Activated T-helper 1 cell treated with anti-CD3 and anti-CD28 coated beads, Interleukin-12 subunit alpha, Interleukin-12 subunit beta, Interleukin-2, Interleukin-4 antibody, amounts not matched to agents 30 ng/mL and 10 ng/mL and 1 ng/mL, durations not matched to agents 14 hours and 24 hours and 36 hours (primary cell): ENCODE measurements at regions not wholly inside any gene's neighbourhood (a gene's known extent, or its start where the extent isn't known, plus 50 kb on each side); places are given as distances from the start of the nearest gene placed in this dataset.
"Not testable (repeated sequence)": the region's sequence is repeated elsewhere in the genome, so short reads cannot be mapped to it uniquely, and the experiment has no call there.

Experiments used
- DNase-seq: peaks from one replicate; pipeline ENCODE4 v3.0.0; 2021; ENCODE audit warnings: low spot score
- H3K27ac Mint-ChIP-seq: one replicate; pipeline ENCODE4 v1.8.0; 2021; ENCODE audit warnings: mild to moderate bottlenecking, mixed read lengths
- H3K27me3 Mint-ChIP-seq: one replicate; pipeline ENCODE4 v1.8.0; 2022; ENCODE audit warnings: mild to moderate bottlenecking, moderate library complexity, mixed read lengths; ENCODE audit not compliant: insufficient read depth
- H3K36me3 Mint-ChIP-seq: one replicate; pipeline ENCODE4 v1.8.0; 2021; ENCODE audit warnings: low read depth, mixed read lengths
- H3K4me1 Mint-ChIP-seq: one replicate; pipeline ENCODE4 v1.8.0; 2021; ENCODE audit warnings: low read depth, mixed read lengths
- H3K4me3 Mint-ChIP-seq: one replicate; pipeline ENCODE4 v1.8.0; 2021; ENCODE audit warnings: mild to moderate bottlenecking, moderate library complexity, mixed read lengths
- H3K9me3 Mint-ChIP-seq: one replicate; pipeline ENCODE4 v1.8.0; 2021; ENCODE audit warnings: mixed read lengths
- intact Hi-C: fragments of 100-400 bp; cut with micrococcal nuclease; formaldehyde crosslinking; loops from one replicate; pipeline ENCODE4 v1.15.1; 2024

DNA sequence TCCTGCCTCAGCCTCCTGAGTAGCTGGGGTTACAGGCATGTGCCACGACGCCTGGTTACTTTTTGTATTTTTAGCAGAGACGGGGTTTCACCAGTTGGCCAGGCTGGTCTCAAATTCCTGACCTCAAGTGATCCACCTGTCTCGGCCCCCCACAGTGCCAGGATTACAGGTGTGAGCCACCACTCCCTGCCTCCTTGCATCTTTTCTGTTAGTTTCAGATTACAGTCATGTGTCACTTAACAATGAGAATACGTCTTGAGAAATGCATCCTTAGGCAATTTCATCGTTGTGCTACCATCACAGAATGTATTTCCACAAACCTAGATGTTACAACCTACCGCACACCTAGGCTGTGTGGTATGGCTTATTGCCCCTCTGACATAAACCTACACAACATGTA, 180.4 kb downstream of the TM9SF2 start:
- Mint-ChIP-seq H3K27me3 (peaks cover 1% of the 10 kb centered on the region), H3K27ac (no peak overlapping the region), H3K4me1 (no peaks in the 10 kb centered on the region), H3K4me3 (no peak overlapping the region), H3K9me3 (no peaks in the 10 kb centered on the region), H3K36me3 (no peaks in the 10 kb centered on the region)
- intact Hi-C loops = no loop called here
- DNase-seq = no peak

DNA sequence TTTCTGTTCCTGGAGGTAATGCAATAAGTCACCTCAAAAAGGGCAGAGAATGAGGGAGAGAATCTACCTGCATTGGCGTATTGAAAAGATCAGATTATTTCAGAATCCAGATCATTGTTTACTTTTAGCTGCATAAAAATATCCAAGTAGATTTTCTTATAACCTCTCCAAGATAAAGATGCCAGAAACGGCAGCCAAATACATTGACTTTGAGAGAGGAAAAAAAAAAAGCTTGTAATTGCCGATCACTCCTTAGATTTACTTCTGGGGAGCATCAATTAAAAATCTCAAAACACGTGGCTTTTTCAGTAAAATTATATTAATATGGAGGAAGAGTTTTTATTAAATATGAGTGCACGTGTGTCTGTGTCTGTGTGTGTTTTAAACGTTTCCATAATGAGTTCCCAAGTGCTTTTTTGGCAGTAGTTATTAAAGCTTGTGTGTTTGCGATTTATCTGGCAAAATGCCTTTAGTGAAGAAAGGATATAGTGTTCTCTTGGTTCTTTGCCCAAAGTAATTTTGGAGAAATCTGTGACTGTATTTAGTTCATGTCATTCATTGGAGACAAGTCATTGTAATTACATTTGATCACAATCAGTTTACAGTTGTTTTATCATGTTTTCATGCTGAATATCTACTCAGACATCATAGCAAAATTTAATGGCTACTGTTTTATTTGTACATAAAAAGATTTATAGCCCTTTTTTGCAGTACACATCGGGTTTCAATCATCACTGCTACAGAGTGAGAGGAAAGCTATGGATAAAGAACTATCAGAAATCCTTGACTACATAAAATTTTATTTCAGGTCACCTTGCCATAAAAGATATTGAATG, 176.1 kb downstream of the TM9SF2 start:
- Mint-ChIP-seq H3K4me3 (no peak overlapping the region), H3K27me3 (peaks cover 8% of the 10 kb centered on the region)
- intact Hi-C loops = no loop called here

DNA sequence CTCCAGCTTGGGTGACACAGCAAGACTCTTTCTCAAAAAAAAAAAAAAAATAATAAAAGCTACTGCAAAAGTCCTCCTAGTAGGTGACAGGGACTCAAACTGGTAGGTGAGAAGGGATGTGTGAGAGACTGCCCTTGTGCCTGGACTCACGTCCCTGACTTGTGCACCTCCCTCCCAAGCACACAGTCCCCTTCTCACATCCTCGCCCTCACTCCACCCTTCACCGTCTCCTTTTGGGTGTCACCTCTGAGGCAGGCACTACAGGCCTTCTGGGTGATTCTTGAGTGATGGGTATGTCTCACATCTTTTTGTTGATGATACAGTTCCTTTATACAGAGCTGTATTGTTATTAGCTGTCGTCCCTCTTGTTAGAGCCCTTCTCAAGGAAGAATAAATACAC, 170.5 kb downstream of the TM9SF2 start:
- no peak overlapping the region for H3K4me3 Mint-ChIP-seq
- H3K9me3 Mint-ChIP-seq = no peaks in the 10 kb centered on the region
- H3K4me1 Mint-ChIP-seq = no peaks in the 10 kb centered on the region
- H3K27ac Mint-ChIP-seq = no peak overlapping the region
- intact Hi-C loops = no loop called here
- H3K27me3 Mint-ChIP-seq = peaks cover 28% of the 10 kb centered on the region
- no peaks in the 10 kb centered on the region for H3K36me3 Mint-ChIP-seq
- DNase-seq = no peak

More for the DNA sequence above, 176.1 kb downstream of the TM9SF2 start:
- H3K9me3 Mint-ChIP-seq = no peaks in the 10 kb centered on the region
- H3K36me3 Mint-ChIP-seq = no peaks in the 10 kb centered on the region
- no peaks in the 10 kb centered on the region for H3K4me1 Mint-ChIP-seq
- no peak for DNase-seq
- H3K27ac Mint-ChIP-seq = no peak overlapping the region

DNA sequence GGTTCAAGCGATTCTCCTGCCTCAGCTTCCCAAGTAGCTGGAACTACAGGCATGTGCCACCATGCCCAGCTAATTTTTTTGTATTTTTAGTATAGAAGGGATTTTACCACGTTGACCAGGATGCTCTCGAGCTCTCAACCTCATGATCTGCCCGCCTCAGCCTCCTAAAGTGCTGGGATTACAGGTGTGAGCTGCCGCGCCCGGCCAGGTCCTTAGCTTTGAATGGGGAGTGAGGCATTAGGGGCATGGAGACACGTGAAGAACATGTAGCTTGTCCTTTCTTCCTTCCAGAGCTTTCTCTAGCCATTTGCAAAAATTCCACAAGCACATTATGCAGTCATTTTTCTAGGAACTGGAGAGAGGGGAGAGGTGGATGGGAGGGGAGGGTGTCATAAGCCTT, 167.8 kb downstream of the TM9SF2 start:
- H3K9me3 Mint-ChIP-seq, H3K4me1 Mint-ChIP-seq, H3K4me3 Mint-ChIP-seq, intact Hi-C loops, H3K27ac Mint-ChIP-seq, DNase-seq, H3K36me3 Mint-ChIP-seq: not testable (repeated sequence)
- H3K27me3 Mint-ChIP-seq = peaks cover 27% of the 10 kb centered on the region

DNA sequence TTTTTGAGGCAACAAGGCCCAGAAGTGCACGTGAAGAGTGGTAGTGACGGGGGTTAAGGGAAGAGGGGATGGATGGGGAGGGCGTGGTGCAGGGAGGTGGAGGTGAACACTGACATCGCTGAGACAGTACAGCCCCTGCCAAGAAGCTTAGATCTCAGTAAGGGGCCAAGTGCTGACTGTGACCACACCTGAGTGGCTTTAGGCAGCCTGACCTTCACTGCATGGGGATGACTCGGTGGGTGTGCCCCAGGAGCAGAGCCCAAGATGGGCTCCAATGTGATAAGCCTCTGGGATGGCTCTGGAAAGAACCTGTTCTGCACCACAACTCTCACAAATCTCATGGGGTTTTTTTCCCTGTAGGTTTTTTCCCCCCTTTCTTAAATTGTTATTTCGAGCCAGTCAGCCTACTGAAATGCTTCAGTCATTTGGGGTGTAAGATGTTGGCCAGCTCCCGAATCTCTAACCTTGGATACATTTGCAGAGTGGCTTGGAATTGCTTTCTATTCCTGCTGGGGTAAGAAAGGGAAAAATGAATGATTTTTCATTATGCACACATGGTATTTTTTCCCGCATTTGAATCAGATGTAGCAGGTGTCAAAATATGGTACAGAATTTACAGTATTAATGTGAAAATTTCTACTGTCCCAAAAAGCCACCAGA, 165.0 kb downstream of the TM9SF2 start:
- Mint-ChIP-seq H3K27ac (no peak overlapping the region), H3K36me3 (no peaks in the 10 kb centered on the region), H3K4me1 (no peaks in the 10 kb centered on the region), H3K27me3 (peaks cover 38% of the 10 kb centered on the region), H3K9me3 (no peaks in the 10 kb centered on the region), H3K4me3 (no peak overlapping the region)
- intact Hi-C loops = no loop called here
- DNase-seq = no peak

DNA sequence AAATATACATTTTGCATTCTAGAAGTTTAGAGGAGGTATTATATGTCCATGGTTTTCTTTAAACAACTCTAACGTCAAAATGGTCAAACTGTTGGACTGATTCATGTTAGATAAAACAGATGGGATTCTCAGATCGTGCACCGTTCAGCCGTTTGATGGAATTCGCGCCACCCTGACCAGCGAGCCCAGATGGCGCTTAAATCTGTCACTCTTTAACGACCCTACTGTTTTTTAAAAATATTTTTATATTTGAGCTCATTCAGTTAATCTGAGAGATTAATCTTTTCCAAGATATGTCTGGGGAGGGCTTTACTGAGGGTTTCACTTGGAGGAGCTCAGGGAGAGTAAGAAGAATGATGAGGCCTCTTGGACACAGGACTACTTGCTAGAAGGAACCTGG, 164.4 kb downstream of the TM9SF2 start:
- Mint-ChIP-seq H3K27ac (no peak overlapping the region), H3K36me3 (no peaks in the 10 kb centered on the region), H3K4me1 (no peaks in the 10 kb centered on the region), H3K9me3 (no peaks in the 10 kb centered on the region), H3K27me3 (peaks cover 35% of the 10 kb centered on the region), H3K4me3 (no peak overlapping the region)
- DNase-seq = no peak
- intact Hi-C loops = no loop called here

DNA sequence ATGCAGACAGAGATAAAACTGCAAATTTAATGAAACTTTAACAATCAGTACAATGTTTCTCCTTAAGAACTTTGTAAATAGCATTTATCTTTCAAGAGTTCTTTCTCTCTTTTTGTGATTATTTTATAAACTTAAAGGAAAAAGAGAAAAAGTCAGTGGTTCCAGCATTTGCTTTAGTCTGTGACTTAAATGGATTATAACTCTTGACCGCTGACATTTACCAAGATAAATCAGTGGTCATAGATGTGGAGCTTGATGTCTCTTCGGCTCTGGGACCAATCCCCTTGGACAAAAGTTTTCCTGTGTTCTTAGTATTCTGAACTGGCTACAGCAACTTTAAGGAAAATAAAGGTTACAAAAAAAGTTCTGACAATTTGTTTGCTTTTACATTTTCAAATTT, 162.6 kb downstream of the TM9SF2 start:
- H3K27ac Mint-ChIP-seq = no peak overlapping the region
- intact Hi-C loops = no loop called here
- DNase-seq = no peak

DNA sequence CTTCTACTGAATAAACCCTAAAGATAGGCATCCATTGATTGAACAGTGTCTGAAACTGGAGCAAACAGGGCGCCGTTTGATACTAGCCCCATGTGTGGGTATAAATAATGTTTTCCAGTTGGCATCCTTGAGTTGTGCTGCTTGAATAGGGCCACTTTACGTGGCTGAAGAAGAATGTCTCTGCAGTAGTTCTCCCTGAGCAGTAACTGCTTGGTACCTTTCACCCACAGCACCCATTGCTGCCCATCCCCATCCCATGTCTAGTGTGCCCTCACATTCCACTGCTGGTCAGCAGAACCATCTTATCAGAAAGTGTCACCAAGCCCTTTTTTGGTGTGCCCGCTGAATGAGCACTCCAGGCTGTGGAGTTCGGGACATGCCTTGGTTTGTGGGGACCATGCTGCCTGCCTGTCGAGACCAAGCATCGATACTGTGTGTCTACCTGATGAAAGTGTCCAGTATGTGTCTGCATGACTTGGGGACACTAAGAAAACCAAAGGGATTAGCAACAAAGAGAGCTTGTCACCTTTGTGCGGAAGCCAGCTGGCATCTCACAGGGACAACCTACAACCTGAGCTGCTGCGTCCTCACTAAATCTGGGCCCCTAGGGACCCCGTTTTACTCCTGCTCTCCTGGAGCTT, 162.0 kb downstream of the TM9SF2 start:
- Mint-ChIP-seq H3K27me3 (peaks cover 42% of the 10 kb centered on the region), H3K27ac (no peak overlapping the region), H3K4me3 (no peak overlapping the region), H3K4me1 (peaks cover 13% of the 10 kb centered on the region), H3K9me3 (no peaks in the 10 kb centered on the region), H3K36me3 (no peaks in the 10 kb centered on the region)
- intact Hi-C loops = no loop called here
- DNase-seq = no peak

More for the DNA sequence above, 162.6 kb downstream of the TM9SF2 start:
- H3K9me3 Mint-ChIP-seq = no peaks in the 10 kb centered on the region
- peaks cover 42% of the 10 kb centered on the region for H3K27me3 Mint-ChIP-seq
- no peaks in the 10 kb centered on the region for H3K36me3 Mint-ChIP-seq
- peaks cover 7% of the 10 kb centered on the region for H3K4me1 Mint-ChIP-seq
- H3K4me3 Mint-ChIP-seq = no peak overlapping the region

DNA sequence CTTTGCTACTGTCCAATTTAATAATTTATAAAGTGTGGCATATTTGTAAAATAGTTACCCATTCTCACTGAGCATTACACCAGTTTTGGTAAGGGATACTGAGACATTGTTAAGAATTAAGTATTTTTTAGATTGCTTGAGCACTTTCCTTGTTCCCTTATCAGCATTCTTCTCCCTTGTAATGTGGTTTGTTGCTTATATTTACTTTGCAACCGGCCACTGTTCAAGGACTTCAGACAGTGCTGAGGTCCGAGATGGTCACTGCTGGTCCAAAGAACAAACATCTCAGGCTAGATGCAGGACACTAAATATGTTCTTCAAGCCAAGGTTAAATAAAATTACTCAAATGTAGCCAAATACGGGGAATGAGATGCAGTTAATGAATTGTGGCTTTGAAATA, 161.4 kb downstream of the TM9SF2 start:
- H3K4me3 Mint-ChIP-seq = no peak overlapping the region
- H3K27me3 Mint-ChIP-seq = peaks cover 39% of the 10 kb centered on the region
- no peak for DNase-seq
- H3K27ac Mint-ChIP-seq = no peak overlapping the region
- H3K36me3 Mint-ChIP-seq = no peaks in the 10 kb centered on the region
- intact Hi-C loops = no loop called here
- peaks cover 19% of the 10 kb centered on the region for H3K4me1 Mint-ChIP-seq
- H3K9me3 Mint-ChIP-seq = no peaks in the 10 kb centered on the region

DNA sequence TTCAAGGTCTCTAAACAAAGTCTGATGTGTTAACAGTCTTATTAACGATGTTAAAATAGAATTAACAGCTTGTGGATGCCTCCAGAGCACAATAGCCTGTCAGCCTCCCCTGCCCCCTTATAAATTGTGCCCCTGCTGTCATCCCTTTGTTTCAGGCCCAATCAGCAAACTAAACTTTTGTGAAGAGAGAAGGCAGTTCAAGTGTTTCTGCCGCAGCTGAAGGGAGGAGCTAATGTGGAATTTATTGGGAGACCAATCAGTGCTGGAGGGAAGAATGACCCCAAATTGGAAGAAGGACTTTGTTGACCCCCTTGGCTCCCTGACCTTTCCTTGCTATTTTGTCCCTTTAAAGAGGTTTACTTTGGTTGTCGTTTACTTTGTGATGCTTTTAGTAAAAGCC, 160.5 kb downstream of the TM9SF2 start:
- H3K9me3 Mint-ChIP-seq = no peaks in the 10 kb centered on the region
- peaks cover 28% of the 10 kb centered on the region for H3K4me1 Mint-ChIP-seq
- H3K27me3 Mint-ChIP-seq = peaks cover 36% of the 10 kb centered on the region
- no peak overlapping the region for H3K27ac Mint-ChIP-seq
- intact Hi-C loops = no loop called here
- H3K36me3 Mint-ChIP-seq = no peaks in the 10 kb centered on the region
- DNase-seq = no peak
- no peak overlapping the region for H3K4me3 Mint-ChIP-seq

DNA sequence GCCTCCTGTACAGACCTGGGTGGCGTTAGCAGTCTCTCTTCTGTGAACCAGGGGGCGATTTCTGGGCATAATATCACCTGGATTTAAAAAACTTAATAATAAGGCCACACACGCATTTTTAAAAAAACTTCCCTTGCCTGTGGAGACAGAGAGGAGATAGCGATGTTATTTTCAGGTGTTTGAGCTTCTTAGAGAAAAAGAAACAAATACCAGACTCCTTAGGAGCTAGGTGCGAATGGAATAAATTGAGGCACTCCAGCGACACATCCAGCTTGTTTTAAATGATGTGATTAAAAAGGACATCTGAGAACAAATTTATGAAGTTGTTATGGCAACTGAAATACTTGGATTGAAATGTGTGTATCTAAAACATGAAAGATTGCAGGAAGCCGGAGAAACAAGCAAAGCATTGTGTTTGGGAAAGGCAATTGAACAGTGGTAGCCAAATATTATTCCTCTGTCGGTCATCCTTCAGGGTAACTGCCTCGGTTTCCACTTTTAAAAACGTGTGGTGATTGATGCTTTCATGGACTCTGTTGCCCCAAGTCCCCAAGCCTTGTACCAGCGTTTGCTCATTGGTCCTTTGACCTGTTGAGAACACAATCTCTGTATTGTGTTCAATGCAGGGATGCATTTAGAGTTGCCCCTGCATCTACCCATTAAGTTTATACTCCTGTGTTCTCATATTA, 158.7 kb downstream of the TM9SF2 start:
- peaks cover 35% of the 10 kb centered on the region for H3K27me3 Mint-ChIP-seq
- intact Hi-C loops = loop anchor here (2.0 to 5.0 kb wide), 5 partner anchors 199 to 1017 kb away; no protein-coding TSS in a partner anchor
- no peak for DNase-seq
- peaks cover 44% of the 10 kb centered on the region for H3K4me1 Mint-ChIP-seq
- no peaks in the 10 kb centered on the region for H3K9me3 Mint-ChIP-seq
- no peaks in the 10 kb centered on the region for H3K36me3 Mint-ChIP-seq
- no peak overlapping the region for H3K4me3 Mint-ChIP-seq
- no peak overlapping the region for H3K27ac Mint-ChIP-seq

DNA sequence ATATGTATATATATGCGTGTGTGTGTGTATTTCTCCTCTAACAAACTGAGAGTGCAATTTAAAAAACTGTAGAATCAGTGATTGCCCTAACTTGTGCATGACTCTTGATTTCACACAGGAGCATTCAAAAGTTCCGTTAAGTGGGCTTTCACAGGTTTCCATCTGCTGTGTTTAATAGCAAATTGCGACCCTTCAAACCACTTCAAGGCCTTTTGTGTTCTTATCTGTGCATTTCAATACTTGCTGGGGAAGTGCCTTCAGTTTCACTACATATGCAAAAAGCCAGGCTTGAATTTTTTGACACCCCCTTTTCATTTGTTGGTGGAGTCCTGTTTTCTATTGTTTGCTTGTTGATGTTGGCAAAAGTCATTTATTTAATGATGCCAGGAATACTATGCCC, 158.0 kb downstream of the TM9SF2 start:
- H3K4me1 Mint-ChIP-seq = peaks cover 44% of the 10 kb centered on the region
- intact Hi-C loops = loop anchor here (2.0 to 5.0 kb wide), 5 partner anchors 200 to 1018 kb away; no protein-coding TSS in a partner anchor

More for the DNA sequence above, 158.0 kb downstream of the TM9SF2 start:
- no peak for DNase-seq
- Mint-ChIP-seq H3K36me3 (no peaks in the 10 kb centered on the region), H3K27me3 (peaks cover 35% of the 10 kb centered on the region), H3K9me3 (no peaks in the 10 kb centered on the region), H3K27ac (no peak overlapping the region), H3K4me3 (no peak overlapping the region)
